NCI-H187 treated with DMSO at 0.1 percent for 48 hours (cell line): ENCODE measurements at regions not wholly inside any gene's neighbourhood (a gene's known extent, or its start where the extent isn't known, plus 50 kb on each side); places are given as distances from the start of the nearest gene placed in this dataset.

Experiments used
- DNase-seq: peaks from one replicate; lab custom pipeline; 2025; lab: John Stamatoyannopoulos, UW

DNA sequence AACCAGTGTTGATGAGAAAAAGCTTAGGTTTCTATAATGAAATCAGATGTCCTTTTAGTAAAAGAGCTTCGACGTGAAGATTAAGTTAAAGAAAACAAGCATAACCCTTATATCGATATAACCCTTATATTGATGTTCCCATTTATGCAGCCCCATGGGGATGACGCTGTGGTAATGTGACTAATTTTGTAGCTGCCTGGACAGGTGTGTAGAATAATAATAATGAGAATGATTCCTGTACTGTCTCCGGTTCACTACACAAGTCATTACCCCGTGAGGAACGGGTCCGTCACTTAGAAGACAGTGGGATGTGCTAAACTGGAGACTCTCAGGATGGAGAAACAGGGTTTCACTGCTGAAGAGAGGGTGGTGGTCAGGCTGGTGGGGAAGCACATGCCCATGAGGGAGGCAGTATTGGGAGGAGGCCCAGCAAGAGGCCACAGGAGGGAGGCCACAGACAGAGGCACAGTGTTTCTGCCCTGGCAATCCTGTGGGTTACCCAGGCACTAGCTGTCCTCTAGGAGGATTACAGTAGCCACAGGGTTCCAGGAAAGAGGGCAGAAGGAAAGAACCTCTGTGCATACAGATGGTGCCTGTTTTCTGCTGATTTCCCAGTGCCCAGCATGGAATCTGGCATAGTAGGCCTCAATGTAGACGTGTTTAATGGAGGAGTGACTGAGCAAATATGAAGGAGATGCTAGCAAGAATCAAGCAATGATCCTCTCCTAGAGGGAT lies 191.1 kb upstream of the TSC22D2 start:
- no peak for DNase-seq

DNA sequence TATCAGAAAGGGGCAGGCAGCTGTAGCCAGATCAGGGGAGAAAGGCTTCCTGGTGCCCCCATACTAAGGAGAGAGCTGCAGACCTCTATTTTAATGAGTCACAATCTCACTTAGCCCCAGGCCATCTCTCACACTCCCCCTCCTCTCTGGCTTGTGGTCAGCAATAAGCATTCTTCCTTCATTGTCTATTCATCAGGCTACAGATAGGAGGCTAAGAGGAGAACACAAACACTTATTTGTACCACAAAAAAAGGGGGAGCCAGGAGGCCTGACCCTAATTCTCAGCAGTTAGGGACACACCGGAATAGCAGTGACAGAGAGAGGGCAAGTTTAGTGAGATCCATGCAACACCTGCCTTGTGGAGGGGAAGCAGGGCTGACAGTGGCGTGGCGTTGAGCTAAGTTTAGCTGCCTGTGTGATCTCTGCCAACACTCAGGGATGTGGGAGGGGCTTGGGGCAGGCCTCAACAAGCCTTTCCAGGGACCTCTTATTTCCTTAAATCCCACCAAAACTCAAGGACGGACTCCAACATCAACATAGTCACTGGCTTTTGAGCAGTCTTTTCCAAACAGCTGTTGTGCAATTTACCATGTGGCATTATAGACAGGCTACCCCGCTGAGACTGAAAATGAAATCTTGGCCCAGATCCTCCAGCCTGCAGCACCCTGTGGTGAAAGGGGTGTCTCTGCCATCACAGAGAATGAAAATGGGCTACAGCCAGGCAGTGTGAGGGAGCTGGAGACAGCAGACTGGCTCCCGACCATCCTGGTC lies 191.9 kb upstream of the TSC22D2 start:
- peak; percentile 60 for DNase-seq

DNA sequence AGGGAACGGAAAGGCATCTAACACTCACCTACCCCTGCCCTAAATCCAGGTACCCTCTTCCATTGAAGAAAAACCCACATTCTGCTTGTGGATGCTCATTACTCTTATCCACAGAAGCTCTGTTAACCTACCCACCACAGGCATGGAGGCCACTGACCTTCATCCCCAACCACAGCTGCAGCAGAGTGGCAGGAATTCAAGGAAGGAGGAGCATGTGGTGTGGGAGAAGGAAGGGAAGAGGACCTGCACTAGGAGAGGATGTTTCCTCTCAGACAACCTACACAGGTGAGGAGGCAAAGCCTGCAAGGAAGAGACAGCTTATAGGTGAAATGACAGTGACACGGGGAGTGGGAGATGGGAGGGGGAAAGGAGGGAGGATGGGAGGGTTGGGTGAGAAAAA lies 192.5 kb upstream of the TSC22D2 start:
- DNase-seq: no peak

DNA sequence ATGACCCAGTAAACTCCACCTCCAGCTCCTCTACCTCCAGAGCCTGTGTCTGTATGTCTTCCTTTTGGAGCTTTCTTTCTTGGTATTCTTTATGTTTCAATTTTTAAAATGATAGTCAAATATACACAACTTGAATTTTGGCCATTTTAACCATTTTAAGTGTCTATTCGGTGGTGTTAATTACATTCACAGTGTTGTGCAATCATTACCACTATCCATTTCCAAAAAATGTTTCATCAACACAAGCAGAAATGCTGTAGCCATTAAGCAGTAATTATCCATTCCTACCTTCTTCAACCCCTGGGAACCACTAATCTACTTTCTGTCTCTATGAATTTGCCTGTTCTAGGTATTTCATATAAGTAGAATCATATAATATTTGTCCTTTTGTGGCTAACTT lies 194.5 kb upstream of the TSC22D2 start:
- no peak for DNase-seq

DNA sequence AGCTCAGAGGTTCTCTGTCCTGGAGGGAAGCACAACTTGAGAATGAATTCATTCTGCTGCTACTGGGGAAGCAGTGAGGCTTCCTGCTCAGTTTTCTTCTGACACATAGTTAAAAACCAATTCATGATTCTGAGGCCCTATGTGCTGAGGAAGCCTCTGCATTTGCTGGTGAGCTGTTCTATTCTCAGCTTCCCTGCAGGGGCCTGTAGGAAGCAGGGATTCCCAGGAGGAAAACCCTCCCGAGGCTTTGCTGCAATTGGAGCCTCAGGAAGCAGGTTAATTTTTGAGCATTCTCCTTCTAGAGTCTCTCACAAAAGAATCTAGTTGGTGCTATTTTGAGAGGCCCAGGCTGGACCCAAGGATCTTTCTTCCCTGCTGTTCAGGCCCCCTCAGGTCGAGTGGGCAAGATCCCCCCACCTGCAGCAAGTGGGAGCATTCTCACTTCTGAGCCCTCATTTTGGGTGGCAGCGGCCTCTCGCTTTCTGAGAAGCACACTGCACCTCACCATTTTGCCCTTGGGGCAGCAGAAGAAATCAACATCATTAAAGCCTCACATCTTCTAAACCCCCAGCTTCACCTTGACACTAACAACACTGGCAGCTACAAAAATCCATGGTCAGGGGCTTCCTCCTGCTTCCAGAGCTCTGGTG lies 197.5 kb upstream of the TSC22D2 start:
- DNase-seq: no peak

DNA sequence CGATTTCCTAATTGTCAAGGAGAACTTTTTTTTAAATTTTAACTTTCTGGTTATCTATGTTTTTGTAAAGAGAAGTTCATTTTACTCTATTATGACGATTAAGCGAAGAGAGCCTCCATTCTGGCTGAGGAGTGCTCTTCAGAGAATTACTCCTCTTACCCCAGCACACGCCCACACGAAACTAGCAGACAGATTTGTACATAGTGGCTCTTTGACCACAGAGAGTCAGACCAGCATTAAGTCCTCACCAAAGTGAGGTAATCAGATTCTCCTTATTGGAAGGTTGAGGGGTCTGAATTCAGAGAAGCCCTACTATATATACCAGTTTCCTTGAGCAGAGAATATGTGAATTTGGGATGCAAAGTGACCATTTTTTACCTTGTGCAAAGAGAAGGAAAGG lies 204.8 kb upstream of the TSC22D2 start:
- DNase-seq: no peak

DNA sequence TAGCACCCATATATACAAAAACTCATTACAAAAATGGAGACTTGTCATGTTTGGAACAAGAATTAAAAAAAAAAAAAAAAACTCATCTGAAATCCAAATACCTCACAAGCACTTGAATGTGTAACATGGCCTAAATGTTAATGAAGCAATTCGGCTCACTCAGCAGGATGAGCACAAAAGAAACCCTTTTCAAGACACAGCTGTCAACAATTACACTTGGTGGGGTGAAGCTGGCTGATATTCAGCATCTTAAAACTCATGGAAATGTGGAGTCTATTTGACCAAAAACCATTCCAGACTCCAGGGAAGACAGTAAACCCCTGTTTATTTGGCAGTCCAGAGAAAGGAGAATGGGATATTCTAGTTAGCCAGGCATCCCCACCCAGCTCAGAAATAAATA lies 205.4 kb upstream of the TSC22D2 start:
- DNase-seq: no peak

DNA sequence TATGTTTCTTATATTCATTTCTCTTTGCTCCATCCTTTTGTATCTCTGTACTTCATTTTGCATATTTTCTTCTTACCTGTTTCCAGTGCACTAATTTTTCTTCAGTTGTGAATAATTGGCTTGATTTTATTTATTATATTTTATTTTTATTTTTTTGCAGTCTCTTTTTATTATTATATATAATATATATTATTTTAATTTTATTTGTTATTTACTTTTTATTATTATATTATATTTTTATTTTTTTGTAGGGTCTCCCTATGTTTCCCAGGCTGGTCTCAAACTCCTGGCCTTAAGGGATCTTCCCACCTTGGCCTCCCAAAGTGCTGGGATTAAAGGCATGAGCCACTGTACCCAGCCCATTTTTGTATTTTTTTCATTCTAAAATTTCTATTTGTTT lies 213.1 kb upstream of the TSC22D2 start:
- no peak for DNase-seq

DNA sequence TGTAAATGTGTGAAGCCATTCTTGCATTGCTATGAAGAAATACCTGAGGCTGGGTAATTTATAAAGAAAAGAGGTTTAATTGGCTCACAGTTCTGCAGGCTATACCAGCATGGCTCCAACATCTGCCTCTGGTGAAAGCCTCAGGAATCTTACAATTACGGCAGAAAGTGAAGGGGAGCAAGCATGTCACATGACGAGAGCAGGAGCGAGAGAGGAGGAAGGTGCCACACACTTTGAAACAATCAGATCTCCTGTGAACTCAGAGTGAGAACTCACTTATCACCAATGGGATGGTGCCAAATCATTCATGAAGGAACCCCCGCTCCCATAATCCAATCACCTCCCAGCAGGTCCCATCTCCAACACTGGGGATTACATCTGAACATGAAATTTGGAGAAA lies 213.6 kb upstream of the TSC22D2 start:
- no peak for DNase-seq

DNA sequence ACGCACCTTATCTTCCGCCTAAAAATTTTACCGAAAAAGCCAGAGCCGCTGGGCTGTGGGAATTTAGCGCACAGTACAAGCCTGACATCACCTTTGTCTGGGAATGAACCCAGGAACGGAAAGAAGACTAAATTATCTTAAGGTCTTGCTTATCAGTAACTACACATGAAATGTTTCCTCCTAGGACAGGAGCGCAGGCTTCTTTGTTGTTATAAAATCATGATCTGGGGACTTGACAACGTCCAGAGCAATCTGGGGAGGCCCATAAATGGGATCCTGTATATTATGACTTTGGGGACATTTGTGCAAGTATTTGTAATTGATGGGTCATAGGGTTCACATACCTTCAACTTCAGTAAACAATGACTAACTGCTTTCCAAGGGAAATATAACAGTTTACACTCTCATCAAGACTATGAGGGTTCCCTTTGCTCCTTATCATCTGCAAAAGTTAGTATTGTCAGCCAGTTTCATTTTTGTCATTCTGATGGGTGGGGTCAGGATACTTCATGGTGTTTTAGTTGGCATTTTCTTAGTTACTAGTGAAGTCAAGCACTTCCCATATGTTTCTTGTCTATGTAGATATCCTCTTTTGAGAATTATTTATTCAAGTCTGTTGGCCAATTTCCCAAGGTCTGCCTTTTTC lies 213.9 kb upstream of the PFN2 start:
- DNase-seq: no peak

DNA sequence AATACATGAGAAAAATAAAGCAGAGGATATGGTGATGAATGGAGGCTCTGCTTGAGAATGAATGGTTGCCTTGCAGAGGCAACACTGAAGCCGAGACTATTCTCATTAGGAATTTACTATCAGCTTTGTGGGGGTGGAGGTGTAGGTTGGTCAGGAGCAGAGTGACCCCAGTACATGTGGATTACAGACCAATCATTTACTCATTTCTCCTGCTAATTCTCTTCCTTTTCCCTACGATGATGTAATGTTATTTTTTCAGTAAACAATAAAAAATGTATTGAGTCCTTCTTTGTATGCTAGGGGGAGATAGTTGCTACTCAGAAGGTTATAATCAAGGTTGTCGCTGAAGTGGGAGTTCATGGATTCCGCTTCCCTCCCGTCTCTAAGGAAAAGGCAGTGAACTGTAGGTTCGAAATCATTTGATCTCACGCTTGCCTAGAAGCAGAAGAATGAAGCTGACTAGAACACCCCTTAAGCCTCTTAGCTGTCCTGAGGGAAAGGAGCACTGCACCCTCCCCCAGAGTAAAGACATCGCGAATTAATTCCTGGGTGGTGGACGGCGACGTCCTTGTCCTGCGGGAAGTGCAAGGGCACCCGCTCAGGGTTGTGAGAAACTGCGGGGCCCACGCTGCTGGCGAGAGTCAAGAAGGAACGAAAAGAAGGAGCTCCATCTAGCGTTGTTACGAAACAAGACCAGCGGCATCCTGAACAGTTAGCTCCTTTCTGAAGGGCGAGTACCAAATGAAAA lies 213.2 kb upstream of the PFN2 start:
- DNase-seq: peak; percentile 55

DNA sequence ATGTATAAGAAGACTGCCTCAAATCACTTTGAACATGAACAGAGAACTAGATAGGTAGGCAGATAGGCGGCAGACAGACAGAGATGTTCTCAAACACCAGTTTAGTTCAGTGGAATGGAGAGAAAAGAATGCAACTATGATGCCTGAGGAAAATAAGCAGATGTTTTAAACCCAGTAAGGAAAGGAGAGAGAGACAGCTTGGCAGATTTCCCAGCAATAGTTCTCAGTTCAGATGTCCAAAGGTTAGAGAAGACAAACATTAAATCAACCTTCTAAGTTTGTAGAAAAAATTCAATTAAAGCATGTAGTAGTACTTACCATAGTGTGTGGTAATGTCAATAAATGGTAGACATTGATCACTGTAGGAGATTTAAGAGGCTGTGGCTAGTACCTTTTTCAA lies 209.6 kb upstream of the PFN2 start:
- no peak for DNase-seq

DNA sequence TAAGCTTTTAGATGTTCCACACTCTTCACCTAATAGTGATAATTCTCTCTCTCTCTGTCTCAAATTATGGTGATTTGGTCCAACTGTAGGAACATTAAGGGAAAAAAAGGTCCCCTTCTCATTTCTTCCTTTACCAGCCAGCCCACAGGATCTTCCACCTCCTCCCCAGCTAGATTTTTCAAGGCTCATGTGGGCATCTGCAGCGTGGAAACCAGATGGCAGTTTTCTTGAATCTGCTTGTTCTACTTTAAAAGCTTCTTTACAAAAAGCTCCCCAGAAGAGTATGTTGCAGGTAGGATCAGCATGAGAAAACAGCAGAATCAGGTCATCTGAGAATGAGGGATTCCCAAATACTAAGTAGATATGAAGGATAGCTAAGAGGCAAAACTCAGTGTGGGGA lies 208.6 kb upstream of the PFN2 start:
- DNase-seq: no peak

DNA sequence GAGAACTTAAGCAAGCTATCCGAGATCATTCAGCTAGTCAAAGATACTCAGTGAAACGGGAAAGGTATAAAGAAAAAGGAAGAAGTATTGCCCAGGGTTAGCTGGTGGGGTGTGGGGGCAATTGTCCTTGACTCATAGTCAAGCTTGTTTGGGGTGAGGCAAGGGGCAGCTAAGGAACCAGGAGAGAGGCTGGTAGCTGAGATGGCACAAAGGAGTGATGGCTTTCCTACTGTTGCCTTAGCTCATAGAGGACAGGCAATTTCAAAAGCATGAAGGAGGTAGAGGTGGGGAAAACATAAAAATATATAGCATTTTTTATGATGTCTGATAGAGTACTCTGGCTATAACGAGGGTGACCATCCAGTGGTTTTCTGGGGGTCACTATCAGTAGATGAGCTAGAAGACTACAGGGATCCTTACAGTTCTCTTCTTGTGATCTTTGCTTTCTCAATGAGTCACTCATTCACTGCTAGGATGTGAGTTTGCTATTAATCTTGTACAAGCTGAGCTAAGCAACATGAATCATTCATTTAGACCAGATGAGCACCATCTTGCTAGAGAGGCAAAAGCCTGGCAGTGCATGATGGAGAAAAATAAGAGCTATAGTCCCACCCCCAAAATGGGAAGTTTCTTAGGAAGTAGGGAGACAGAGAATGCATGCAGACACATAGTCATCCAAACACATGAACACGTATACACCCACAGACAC lies 207.1 kb upstream of the PFN2 start:
- no peak for DNase-seq

DNA sequence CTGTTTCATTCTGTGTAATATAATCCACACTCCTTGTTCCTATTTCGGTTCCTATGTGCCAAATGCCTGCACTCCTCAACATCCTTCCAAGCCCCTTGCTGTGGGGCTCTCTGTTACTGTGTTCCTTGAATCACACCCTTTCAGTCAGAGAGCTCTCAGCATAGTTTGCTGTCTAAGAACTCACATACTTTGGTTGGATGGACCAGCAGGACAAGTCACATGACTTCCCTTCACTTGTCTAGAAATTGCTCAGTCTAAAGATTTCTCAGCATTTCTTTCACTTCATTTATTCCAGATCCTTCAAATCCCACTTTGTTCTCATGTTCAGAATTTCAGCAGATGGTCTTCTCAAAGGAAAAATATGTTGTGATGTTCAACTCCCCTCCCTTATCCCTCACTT lies 203.5 kb upstream of the PFN2 start:
- no peak for DNase-seq

DNA sequence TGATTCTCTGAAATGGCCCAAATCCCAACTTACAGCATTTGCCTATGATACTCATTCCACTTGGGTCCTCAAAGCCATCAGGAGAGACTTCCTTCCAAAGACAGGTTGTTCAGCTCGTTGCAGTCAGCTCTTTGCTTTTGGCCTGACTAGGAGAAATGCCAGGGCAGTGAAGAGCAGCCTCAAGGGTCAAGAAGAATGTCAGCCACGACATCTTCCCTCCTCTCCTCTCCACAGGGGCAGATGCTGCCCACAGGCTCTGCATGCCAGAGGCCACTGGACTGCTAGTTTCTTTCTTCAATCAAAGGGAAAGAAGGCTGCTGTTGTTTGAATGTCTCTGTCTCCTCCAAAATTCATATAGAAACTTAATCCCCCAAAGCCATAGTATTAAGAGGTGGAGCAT lies 201.7 kb upstream of the PFN2 start:
- no peak for DNase-seq

DNA sequence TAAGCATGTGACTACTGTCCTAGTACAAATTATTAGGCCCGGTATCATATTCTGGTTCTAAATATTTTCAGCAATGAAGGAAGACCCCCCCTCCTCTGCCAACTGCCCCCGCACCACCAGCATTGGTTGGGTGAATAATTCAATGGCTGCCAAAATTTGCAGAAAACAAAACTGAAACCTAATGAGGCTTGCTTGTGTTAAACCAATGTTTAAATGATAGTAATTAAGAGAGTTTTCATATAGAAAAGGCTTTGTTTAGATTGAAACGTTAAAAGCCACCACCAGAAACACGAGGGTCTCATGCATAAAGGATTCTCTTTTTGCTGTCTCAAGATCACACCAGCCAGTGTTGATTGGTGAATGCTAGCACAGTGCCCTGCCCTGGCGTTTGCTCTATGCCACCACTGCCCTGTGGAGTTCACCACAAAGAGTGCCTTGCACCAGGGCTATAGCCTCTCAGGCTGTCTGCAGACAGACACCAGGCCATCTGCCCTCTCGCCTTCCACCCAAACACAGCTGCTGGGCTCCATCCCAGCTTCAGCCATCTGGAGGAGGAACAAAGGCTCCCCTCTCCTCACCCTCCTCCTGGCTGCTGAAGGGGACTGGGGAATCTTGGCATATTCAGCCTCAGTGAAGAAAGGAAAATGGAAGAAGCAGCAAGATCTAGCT lies 200.3 kb upstream of the PFN2 start:
- no peak for DNase-seq

DNA sequence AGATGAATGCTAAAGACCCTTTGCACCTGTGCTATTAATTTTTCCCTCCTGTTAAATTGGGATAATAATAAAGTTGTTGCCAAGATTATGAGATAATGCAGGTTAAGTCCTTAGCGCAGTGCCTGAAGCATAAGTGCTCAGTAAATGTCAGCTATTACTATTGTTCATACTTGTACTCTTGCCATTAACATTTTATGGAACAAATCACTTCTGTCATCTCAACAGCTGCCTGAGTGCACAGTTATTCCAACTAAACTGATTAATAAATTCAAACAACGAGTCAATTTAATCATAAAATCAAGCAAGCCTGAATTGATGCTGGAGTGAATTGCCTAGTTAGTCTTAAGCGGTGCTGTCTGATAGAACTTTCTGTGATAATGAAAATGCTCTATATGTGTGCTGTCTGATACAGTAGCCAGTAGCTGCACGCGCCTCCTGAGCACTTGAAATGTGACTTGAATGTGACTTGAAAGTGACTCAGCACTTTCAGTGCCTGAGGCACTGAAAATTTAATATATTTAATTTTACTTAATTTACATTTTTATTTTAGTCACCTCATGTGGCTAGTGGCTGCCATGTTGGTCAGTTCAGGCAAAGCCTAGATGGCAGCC lies 198.7 kb upstream of the PFN2 start:
- no peak for DNase-seq

DNA sequence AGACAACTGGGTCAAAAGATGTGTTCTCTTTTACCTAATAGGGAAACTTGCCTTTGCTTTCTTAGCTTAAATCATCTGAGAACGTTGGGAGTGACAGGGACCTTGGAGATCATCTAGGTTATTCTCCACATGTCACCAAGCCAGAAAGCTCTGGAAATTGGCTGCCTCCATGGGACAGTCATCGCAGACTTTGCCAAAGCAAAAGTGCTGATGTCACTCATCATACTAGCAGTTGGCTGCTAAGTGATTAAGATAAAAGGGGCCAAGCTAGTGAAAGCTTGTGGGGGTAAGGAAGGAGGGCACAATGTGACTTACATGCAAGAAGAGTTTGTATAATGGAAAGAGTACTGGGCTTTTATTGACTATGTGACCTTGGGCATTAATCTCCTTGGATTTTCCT lies 198.0 kb upstream of the PFN2 start:
- no peak for DNase-seq

DNA sequence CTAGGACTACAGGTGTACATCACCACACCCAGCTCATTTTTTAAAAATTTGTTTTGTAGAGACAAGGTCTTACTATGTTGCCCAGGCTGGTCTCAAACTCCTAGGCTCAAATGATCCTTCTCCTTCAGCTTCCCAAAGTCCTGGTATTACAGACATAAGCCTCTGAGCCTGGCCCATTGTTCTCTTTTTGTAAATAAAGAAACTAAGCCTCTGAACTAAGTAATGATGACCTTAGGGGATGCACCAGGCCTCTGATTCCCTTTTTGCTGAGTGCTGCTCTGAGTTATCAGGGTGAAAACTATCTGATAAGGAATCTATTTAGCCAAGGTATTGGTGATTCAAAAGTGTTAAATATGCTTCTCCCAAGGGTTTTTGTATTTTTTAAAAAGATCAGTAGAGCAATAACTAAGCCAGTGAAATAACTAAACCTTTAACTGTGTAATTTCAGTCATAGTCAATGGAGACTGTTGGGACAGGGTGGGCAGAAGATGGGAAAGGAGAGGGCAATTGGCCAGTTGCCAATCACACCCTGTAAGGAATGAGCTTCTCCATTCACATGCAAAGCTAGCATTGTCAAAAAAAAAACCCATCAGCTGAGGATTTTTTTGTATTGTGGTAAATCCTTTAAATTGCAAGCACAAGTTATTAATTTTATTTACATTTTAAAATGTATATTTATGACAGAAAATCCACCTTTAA lies 194.8 kb upstream of the PFN2 start:
- DNase-seq: no peak
